ENCODE measurements at regions not wholly inside any gene's neighbourhood (a gene's known extent, or its start where the extent isn't known, plus 50 kb on each side); places are given as distances from the start of the nearest gene placed in this dataset.

DNA sequence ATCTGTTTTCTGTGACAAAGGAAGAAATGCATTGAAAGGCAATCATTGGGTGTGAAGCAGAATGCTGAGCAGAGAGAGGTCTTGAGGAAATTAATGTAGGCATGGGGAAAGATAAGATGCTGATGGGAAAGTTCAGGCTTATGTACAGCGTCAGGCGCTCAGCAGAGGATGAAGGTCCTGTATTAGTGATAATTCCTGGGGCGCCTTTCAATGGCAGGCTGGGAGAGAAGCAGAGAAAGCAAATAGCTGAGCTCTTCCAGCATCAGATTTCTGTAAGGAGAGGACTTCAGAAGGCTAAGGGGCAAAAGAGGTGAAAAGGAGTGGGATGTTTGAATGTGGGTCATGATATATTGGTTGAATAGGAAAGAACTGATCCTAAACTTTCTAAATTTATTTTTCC, 129.8 kb downstream of the HNMT start:
- TF ChIP-seq, protein P1, sequence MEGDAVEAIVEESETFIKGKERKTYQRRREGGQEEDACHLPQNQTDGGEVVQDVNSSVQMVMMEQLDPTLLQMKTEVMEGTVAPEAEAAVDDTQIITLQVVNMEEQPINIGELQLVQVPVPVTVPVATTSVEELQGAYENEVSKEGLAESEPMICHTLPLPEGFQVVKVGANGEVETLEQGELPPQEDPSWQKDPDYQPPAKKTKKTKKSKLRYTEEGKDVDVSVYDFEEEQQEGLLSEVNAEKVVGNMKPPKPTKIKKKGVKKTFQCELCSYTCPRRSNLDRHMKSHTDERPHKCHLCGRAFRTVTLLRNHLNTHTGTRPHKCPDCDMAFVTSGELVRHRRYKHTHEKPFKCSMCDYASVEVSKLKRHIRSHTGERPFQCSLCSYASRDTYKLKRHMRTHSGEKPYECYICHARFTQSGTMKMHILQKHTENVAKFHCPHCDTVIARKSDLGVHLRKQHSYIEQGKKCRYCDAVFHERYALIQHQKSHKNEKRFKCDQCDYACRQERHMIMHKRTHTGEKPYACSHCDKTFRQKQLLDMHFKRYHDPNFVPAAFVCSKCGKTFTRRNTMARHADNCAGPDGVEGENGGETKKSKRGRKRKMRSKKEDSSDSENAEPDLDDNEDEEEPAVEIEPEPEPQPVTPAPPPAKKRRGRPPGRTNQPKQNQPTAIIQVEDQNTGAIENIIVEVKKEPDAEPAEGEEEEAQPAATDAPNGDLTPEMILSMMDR (IDR thresholded peaks at IDR 0.05), result no peak
- TF ChIP-seq POLR2A (IDR thresholded peaks at IDR 0.05), result no peak

Measured in lower leg skin (tissue), 3 donors.